ENCODE measurements at regions not wholly inside any gene's neighbourhood (a gene's known extent, or its start where the extent isn't known, plus 50 kb on each side); places are given as distances from the start of the nearest gene placed in this dataset.
"Not testable (repeated sequence)": the region's sequence is repeated elsewhere in the genome, so short reads cannot be mapped to it uniquely, and the experiment has no call there.

GRCh38 chr5:174491761-174492350, 232.5 kb upstream of the MSX2 start:
- DNase-seq = no peak
- TF ChIP-seq GATA1 (IDR thresholded peaks at IDR 0.05; ENCODE audit: low read depth, low read length) (no peak), POLR2A (IDR thresholded peaks at IDR 0.05; ENCODE audit: low read length) (no peak)

DNA sequence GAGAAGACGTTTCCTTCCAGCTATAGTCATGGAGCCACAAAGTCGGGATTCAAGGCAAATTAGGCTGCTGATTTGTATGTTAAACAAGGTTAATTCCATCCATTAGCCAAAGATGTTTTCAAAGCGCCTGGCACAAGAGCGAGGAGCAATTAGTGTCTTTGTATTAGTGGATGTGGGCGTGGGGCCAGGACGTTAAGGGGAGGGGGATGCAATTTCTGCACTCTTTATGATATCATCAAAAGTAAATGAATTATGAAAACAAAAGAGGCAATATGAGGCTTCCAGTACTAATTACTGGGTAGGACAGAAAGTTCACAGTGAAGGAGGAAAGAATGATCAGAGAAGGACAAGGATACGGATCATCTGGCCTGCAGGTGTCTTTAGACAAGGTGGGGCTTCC, 230.9 kb upstream of the MSX2 start:
- no peak for TF ChIP-seq POLR2A (IDR thresholded peaks at IDR 0.05; ENCODE audit: low read length)
- no peak for TF ChIP-seq GATA1 (IDR thresholded peaks at IDR 0.05; ENCODE audit: low read depth, low read length)
- DNase-seq = no peak

- DNase-seq = not testable (repeated sequence)
Measured at GRCh38 chr5:174497939-174498338, 226.4 kb upstream of the MSX2 start.

GRCh38 chr5:174498575-174498974, 225.8 kb upstream of the MSX2 start:
- DNase-seq = not testable (repeated sequence)

DNA sequence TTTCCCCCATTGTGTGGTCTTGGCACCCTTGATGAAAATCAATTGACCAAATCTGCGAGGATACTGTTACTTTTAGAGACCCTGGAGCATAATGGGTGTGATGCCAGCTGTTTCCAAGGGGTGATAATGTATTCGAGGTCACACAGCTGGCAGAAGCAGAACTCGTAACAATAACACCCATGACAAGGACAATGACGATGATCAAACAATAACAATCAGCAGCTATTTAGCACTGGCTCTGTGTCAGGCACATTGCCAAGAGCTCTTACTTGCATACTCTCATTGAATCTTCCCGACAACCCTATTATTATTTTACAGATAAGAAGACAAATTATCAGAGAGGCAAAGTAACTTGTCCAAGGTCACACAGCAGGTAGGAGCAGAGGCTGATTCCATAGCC, 223.7 kb upstream of the MSX2 start:
- no peak for DNase-seq
- TF ChIP-seq POLR2A (IDR thresholded peaks at IDR 0.05; ENCODE audit: low read length) (no peak), GATA1 (IDR thresholded peaks at IDR 0.05; ENCODE audit: low read depth, low read length) (no peak)

GRCh38 chr5:174501461-174502069, 222.8 kb upstream of the MSX2 start:
- no peak for DNase-seq
- TF ChIP-seq POLR2A (IDR thresholded peaks at IDR 0.05; ENCODE audit: low read length) = no peak
- no peak for TF ChIP-seq GATA1 (IDR thresholded peaks at IDR 0.05; ENCODE audit: low read depth, low read length)

- no peak for DNase-seq
- no peak for TF ChIP-seq GATA1 (IDR thresholded peaks at IDR 0.05; ENCODE audit: low read depth, low read length)
- no peak for TF ChIP-seq POLR2A (IDR thresholded peaks at IDR 0.05; ENCODE audit: low read length)
Measured at GRCh38 chr5:174503086-174503460, 221.3 kb upstream of the MSX2 start.

GRCh38 chr5:174503461-174504265, 220.7 kb upstream of the MSX2 start:
- no peak for DNase-seq
- TF ChIP-seq POLR2A (IDR thresholded peaks at IDR 0.05; ENCODE audit: low read length) (no peak), GATA1 (IDR thresholded peaks at IDR 0.05; ENCODE audit: low read depth, low read length) (no peak)

DNA sequence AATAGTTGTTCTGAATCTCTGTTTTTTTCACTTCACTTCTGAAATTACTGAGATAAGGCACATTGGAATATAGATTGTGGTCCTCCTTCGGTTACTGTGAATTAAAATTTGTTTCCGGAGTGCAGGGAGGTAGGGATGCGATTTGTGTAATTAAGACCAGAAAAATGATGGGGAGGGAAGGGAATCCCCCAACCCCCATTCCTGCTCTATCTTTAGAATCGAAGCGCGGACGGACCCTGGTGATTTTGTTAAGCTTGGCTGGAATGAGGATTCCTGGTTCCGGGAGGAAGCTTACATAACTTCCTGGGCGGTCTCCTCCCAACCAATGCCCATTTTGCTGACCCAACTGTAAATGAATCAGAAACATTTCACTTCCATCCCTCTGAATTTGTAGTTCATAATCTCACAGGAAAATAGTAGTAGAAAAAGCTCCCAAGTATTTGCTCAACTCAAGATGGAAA, 220.1 kb upstream of the MSX2 start:
- no peak for DNase-seq

DNA sequence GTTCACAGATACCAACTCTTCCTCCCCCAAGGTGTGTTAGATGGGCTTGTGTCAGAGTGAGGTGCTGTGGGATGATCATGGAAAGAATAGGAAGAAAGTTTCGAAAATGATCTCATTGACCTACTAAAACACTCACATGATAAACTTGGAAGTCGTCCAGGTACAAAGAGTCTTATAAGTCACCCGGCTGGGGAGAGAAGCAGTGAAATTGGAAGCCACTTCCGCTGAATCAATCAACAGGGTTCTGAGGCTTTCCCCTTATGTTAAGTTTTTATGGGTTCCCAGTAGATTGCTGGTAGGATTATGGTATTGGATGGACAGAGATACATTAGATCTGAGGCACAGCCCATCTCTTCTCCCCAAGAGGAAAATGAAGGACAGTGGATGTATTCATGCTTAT, 218.8 kb upstream of the MSX2 start:
- TF ChIP-seq POLR2A (IDR thresholded peaks at IDR 0.05; ENCODE audit: low read length) (no peak), GATA1 (IDR thresholded peaks at IDR 0.05; ENCODE audit: low read depth, low read length) (no peak)
- no peak for DNase-seq

More for the DNA sequence above, 220.1 kb upstream of the MSX2 start:
- TF ChIP-seq GATA1 (IDR thresholded peaks at IDR 0.05; ENCODE audit: low read depth, low read length) (no peak), POLR2A (IDR thresholded peaks at IDR 0.05; ENCODE audit: low read length) (no peak)

GRCh38 chr5:174510782-174511453, 213.5 kb upstream of the MSX2 start:
- not testable (repeated sequence) for DNase-seq

DNA sequence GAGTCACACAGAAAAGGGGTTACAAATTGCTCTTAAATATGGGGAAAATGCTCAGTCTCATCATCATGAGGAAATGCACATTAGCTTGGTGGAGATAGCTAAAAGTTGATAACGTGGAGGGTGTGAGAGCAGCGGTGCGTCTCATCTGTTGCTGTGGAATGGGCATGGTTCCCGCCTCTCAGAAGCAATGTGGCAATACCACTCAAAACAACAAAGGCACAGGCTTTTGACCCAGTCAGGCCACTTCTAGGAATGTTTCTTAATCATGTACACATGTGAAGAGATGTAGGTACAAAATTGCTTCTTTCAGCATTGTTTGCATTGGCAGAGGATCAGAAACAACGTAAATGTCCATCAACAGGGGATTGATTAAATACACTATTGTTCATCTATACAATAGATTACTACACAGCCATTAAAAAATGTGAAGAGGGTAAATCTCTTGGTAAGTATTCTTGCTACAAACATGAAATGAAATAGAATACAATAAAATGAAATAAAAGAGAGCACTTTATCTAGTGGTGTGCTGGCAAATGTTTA, 212.6 kb upstream of the MSX2 start:
- no peak for TF ChIP-seq GATA1 (IDR thresholded peaks at IDR 0.05; ENCODE audit: low read depth, low read length)
- no peak for TF ChIP-seq POLR2A (IDR thresholded peaks at IDR 0.05; ENCODE audit: low read length)
- no peak for DNase-seq

DNA sequence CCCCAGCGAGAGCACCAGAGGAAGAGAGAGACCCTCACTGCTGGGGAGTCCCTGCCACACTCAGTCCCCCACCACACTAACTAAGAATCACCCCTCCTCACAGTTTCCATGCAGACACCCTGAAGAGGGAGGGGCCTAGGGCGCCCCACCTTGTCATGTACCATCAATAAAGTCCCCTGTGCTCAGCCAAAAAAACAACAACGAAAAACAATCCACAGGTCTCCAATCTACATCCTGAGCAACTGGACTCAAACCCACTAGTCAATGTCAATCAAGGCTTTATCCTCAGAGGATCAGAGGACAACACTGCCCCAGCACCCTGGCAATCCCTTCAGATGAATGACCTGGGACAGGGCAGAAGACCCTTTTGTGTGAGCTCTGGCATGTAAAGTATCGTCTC, 210.1 kb upstream of the MSX2 start:
- DNase-seq = no peak
- TF ChIP-seq POLR2A (IDR thresholded peaks at IDR 0.05; ENCODE audit: low read length) (no peak), GATA1 (IDR thresholded peaks at IDR 0.05; ENCODE audit: low read depth, low read length) (no peak)

GRCh38 chr5:174514983-174515394, 209.4 kb upstream of the MSX2 start:
- TF ChIP-seq POLR2A (IDR thresholded peaks at IDR 0.05; ENCODE audit: low read length) (no peak), GATA1 (IDR thresholded peaks at IDR 0.05; ENCODE audit: low read depth, low read length) (no peak)
- DNase-seq = no peak

Measured in erythroblast (primary cell).